ENCODE measurements at regions not wholly inside any gene's neighbourhood (a gene's known extent, or its start where the extent isn't known, plus 50 kb on each side); places are given as distances from the start of the nearest gene placed in this dataset.

- TF ChIP-seq USF2 (IDR thresholded peaks at IDR 0.05; ENCODE audit: low read length) = no peak
- no peak for TF ChIP-seq CTCF (IDR thresholded peaks at IDR 0.05; ENCODE audit: control extremely low read depth in 1 of 3, insufficient read depth in 1 of 3, low read depth in 1 of 3, low read length in 3 of 3)
- TF ChIP-seq RXRA (IDR thresholded peaks at IDR 0.05; ENCODE audit: insufficient read depth, low read depth, low read length) = no peak
- no peak for TF ChIP-seq EP300 (IDR thresholded peaks at IDR 0.05; ENCODE audit: borderline replicate concordance in 1 of 2, low read depth in 2 of 2, low read length in 2 of 2)
- TF ChIP-seq EZH2 (IDR thresholded peaks at IDR 0.05; ENCODE audit: low read depth, low read length, severe bottlenecking) = no peak
- TF ChIP-seq RNF2 (IDR thresholded peaks at IDR 0.05; ENCODE audit: borderline replicate concordance, low read depth, low read length, missing control alignments, poor library complexity, severe bottlenecking) = no peak
- TF ChIP-seq JUND (IDR thresholded peaks at IDR 0.05; ENCODE audit: low read length) = no peak
- TF ChIP-seq CREB1 (IDR thresholded peaks at IDR 0.05) = no peak
- no peak for TF ChIP-seq TEAD4 (IDR thresholded peaks at IDR 0.05; ENCODE audit: low read depth, low read length)
These were observed 134.3 kb downstream of the MN1 start for GRCh38 chr22:27667121-27667843.

Measured in H1 (cell line).